Hematopoietic multipotent progenitor cell treated with erythropoietin and hydrocortisone succinate and interleukin-3 and kit ligand, for 15 days (in vitro differentiated cells): ENCODE measurements at regions not wholly inside any gene's neighbourhood (a gene's known extent, or its start where the extent isn't known, plus 50 kb on each side); places are given as distances from the start of the nearest gene placed in this dataset.

Experiments
- DNase-seq: peaks from one replicate; pipeline ENCODE4 v3.0.0-alpha.2; 2015; ENCODE audit warnings: low spot score

DNA sequence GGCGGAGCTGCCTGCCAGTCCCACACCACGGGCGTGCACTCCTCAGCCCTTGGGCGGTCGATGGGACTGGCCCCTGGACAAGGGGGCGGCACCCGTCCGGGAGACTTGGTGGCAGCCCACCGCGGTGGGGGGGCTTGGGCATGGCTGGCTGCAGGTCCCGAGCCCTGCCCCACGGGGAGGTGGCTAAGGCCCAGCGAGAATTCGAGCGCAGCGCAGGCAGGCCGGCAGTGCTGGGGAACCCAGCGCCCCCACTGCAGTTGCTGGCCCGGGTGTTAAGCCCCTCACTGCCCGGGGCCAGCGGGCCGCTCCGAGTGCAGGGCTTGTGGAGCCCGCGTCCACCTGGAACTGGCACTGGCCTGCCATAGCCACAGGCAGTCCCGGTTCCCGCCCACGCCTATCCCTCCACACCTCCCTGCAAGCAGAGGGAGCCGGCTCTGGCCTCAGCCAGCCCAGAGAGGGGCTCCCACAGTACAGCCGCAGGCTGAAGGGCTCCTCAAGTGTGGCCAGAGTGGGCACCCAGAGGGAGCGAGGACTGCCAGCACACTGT, 742.9 kb upstream of the DDX18 start:
- DNase-seq = no peak

DNA sequence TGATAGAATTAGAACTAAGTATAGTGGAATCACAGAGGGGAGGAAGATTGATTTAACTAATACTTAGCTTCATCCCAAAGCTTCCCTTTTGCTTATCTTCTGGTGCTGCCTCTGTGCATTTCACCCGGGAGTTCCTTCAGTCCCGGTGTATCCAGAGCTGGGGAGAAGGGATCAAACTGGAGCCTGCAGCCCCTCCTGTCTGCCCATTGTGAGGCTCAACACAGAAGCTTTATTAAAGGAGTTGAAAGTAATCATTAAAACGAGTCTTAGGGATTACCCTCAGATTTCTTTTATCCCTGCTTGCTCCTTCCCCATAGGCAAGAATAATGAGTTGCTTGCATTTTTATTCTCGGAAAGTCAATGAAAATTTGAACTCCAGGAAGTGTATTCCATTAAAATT, 739.7 kb upstream of the DDX18 start:
- no peak for DNase-seq

DNA sequence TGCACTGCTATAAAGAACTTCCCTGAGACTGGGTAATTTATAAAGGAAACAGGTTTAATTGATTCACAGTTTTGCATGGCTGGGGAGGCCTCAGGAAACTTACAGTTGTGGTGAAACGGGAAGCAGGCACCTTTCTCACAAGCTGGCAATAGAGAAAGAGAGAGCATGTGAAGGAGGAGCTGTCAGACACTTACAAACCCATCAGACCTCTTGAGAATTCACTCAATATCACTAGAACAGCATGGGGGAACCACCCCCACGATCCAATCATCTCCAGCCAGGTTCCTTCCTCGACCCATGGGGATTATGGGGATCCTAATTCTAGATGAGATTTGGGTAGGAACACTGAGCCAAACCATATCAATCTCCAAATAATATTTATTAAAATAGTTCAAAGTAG, 729.2 kb upstream of the DDX18 start:
- DNase-seq = no peak

DNA sequence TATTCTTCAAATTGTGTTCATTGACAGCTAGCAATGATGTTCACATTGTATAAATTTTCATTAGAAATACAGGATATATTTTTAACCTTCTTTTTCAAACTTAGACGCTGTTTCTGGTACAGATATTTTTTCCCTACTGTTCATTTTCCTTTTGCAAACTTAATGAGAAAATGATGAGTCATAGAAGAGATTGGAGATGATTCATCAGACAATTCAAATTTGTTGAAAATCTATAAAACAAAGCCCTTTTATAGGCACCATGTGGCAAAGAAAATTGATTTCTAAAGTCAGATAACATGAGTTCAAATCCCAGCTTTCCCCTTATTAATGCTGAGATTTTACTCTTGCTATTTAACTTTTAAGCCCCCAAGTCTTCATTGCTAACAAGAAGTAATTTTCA, 728.8 kb upstream of the DDX18 start:
- DNase-seq = no peak

DNA sequence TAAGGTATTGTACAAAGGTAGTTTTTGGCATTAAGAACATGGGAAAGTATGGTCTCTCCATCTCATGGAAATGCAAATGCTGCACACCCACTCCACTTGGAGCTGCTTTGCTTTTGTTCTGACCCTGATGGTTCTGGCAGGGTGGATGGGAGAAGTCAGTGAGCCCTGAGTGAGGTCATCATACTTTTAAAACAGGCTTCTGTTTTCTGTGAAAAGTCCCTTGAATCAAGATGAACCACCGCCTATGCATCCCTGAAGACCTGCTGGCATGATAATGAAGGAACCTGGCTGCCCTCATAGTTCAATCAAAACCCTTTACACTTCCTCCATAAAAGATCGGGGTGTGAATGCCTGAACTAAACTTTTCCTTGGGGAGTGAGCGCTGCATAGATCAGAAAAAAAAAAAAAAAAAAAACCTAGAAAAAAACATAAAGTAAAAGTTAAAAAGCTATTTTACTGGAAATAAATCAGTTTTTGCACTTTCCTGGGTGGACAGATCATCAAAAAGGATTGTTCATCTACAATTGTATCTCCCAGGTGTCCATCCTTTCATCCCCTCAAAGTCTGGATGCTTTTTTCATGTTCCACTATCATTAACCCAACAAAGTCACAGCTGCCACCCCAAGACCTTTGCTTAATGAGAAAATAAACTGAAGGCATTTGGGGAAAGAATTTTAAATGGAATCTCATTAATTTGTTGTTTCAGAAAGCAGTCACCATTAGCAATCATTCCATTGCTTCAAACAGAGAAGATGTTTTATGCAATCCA, 728.1 kb upstream of the DDX18 start:
- no peak for DNase-seq

DNA sequence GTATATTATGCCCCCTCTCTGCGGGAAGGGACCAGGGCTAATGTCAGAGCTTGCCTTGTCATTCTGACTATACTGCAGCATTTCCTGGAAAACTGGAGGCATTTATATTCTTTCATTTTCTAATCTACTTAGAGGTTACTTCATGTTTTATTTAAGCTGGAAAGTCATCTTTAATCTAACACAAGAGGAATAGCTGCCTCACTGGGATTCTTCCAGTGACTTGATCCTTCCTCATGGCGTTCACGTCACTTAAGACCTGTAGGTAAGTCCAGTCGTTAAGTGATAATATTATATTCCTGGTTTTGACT, 727.6 kb upstream of the DDX18 start:
- DNase-seq = no peak

DNA sequence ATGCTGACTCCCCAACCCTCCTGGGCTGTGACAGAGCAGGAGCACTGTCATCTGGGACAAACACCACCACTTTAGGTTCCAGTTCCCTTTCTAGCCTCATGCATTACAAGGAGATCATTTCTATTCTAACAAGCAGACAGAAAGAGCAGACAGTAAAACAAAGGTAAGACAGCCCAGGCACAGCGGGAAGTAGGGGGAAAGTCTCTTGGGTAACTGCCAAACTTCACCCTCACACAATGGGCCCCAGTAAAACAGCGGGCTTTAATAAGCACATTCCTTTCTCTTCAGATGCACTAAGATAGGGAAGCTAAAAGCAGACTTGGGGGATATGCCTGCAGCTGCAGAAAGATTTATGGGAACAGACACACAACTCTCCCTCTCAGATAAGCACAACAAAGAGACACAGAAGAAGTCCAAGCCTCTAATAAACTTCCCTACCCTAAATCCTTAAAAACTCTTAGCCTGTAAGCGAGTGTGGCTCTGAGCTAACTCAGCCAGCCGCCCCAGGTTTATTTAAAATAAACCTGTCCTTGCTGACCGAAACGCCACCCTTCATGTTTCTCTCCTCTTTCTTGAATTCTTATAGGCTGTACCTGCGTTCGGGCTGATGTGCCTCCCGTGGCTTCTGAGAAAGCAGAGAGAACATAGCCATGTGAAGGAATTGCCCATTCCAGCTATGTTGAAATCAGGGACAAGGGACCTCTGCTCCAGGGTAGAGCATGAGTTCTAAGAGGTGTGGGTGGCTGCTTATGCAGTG, 726.8 kb upstream of the DDX18 start:
- no peak for DNase-seq

DNA sequence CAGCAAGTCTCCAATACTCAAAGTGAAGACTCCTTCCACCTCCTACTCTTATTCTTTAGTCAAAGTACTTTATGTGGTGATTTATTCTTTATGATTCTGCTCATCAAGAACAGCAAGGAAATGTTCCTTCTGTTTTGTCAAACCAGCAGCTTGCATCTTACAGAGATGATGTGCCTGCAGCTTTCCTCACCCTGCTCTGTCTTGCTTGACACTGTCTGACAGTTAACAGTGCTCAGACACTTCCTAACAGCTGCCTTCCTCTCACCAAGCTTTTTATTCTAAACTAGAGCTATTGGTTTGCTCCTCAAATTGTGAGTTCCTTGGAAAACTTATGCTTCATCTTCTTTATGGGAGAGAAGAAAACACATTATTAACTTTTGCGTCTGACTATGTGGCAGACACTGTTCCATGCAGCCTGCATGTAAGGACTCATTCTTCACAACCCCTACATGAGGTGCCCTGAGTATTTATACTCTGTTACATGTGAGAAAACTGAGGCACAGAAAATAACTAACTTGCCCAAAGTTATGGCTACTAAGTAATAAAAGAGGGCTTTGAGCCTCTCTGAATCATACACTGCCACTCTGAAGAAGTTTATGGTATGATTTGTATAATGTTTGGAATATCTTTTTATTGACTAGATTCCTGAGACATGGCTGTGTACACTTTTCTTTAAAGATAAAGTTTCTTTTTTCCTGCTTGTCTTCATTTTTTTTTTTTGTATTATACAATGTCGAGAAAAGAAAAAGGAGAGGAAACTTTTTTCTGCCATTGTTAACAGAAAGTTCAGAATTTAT, 723.3 kb upstream of the DDX18 start:
- no peak for DNase-seq

DNA sequence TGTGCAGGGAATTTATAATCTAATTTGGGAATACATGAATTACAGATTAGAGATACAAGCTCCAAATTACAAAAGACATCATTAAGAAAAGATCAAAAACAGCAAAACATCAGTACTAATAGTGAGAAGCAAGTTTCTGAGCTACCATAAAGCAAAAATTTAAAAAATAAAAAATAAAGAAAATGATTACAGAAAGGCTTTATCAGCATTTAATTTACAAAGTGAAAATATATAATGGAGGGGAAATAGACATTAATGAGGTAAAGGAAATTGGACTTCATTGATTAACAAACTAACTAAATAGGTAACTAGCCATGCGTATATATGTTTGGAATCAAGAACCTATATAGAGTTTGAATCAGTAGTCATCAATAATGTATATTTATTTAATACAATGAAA, 712.9 kb upstream of the DDX18 start:
- no peak for DNase-seq

DNA sequence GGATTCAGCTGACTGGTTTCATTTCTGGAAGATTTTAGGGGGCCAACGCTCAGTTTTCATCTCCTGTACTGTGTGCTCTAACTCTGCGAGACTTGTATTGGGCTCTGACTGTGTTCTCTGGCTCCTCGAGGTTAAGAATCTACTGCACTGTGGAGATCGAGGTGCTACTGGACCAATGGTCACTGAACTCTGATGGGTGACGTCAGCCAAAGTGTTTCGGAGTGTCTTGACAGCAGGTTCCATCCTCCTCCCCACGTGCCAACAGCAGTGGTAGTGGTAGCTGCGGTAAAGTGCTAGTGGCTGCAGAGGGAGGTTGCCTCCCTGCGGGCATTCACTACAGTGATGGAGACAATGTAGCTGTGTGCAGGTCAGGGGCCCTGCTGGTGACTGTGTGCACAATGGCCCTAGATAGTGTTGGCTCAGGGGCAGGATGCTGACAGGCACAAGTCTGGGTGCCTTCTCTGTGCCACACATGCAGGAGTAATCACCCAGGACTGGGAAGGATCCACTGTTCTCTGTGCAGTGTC, 705.7 kb upstream of the DDX18 start:
- no peak for DNase-seq

DNA sequence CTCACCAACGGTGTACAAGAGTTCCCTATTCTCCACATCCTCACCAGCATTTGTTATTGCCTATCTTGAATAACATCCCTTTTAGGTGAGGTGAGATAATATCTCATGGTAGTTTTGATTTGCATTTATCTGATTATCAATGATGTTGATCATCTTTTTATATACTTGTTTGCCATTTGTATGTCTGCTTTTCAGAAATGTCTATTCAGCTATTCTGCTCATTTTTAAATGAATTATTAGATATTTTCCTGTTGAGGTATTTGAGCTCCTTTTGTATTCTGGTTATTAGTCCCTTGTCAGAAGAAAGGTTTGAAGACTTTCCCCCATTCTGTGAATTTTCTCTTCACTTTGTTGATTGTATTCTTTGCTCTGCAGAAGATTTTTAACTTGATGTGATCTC, 695.5 kb upstream of the DDX18 start:
- DNase-seq = no peak

DNA sequence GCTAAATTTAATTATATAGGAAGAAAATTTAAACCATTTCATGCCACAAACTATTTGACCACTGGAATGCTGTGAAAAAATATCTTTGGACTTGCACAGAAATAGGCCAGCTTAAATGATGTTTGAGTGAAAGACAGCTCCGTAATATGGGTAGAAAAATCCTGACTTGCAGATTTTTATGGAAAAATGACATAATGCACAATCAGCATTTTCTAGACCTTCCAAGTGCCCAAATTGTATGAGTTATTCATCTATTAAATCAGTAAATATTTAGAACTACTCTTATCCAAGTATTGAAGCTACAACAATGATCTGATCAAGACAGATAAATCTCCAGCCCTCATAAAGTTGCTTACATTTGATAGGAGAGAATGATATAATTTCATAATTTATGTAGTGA, 691.1 kb upstream of the DDX18 start:
- no peak for DNase-seq

DNA sequence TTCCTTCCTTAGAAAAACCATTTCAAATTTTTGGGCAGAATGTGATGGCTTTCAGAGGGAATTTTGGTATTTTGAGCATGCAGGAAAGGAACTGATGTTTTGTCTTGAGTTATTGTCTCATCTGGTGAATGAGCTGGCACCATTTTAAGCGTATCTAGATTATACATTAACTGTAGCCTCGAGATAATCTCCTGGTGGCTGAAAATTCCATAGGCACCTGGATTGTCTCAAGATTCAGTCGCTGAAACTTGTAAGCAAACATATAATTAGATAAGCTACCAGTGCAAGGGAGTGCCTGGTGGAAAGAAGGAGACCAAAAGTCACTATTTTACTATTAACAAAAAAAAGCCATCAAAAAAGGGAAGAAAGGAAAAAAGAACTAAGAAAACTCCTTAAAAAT, 687.8 kb upstream of the DDX18 start:
- DNase-seq = no peak

DNA sequence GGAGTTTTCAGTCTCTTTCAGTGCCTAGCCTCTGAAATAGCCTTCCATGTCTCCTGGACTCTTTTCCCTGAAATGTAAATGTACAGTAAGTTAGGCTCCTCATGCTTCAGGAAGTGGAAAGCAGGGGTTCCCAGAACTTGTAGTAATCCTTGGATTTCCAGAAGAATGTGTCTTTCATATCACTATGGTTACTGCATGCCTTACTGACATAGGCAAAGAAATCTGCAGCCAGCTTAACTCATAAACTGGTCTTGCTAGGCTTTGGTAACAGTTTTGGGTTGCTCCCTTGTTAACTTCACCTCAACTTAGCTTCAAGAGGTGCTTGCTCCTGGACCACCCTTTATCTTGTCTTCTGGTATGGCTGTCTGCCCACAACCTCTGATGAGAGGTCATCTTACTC, 686.8 kb upstream of the DDX18 start:
- DNase-seq = no peak

DNA sequence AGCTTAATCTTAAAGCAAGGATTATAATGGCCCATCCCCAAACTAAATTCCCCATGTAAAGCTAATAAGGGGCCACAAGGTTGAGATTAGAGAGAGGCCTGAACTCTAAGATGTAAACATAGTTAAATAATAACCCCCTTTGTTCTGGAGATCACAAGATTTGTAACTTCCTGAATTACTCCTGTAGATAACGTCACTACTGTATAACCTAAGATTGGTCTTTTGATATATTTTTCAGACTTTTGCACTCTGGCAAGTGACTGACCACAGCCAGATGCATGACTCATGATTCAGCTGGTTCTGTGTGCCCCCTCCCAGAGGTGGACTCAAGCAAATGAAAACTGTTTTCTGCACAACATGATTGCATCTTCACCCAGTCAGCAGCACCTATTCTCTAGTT, 686.0 kb upstream of the DDX18 start:
- DNase-seq = no peak

DNA sequence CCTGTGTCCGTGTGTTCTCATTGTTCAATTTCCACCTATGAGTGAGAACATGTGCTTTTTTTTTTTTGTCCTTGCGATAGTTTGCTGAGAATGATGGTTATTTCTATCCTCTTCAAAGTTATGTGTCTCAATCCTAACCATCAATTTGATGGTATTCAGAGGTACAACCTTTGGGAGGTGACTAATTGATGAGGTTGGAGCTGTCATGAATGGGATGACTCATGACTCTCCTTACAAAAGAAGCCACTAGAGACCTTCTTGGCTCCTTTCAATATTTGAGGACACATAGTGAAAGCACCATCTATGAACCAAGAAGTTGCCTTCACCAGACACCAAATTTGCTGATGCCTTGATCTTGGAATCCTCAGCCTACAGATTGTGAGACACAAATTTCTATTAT, 677.1 kb upstream of the DDX18 start:
- no peak for DNase-seq

DNA sequence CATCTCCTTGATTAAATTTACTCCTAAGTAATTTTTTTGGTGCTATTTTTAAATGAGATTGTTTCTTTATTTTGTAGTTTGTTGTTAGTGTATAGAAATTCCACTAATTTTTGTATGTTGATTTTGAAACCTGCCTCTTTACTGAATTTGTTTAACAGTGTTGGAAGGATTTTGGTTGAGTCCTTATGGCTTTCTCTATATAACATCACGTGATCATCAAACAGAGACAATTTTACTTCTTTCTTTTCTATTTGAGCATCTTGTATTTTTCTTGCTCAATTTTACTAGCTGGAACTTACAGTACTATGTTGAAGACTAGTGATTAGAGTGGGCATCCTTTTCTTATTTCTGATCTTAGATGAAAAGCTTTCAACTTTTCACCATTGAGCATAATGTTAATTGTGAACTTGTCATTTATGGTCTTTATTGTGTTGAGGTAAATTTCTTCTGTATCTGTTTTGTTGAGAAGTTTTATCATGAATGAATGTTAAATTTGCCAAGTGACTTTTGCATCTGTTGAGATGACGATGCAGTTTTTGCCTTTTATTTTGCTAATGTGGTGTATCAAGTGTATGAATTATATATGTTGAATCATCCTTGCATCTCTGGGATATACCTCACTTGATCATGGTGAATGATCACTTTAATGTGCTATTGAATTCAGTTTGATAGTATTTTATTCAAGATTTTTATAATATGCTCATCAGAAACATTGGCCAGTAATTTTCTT, 645.3 kb upstream of the DDX18 start:
- DNase-seq = no peak

DNA sequence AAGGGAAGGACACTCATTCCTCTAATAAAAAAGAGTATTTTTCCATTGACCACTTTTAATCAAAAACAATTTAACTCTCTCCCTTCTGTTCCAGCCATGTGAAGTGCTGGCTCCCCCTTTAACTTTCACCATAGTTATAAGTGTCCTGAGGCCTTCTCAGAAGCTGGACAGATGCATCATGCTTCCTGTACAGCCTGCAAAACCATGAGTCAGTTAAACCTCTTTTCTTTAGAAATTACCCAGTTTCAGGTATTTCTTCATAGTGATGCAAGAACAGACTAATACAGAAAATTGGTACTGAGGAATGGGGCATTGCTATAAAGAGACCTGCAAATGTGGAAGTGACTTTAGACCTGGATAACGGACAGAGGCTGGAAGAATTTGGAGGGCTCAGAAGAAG, 643.6 kb upstream of the DDX18 start:
- DNase-seq = no peak

DNA sequence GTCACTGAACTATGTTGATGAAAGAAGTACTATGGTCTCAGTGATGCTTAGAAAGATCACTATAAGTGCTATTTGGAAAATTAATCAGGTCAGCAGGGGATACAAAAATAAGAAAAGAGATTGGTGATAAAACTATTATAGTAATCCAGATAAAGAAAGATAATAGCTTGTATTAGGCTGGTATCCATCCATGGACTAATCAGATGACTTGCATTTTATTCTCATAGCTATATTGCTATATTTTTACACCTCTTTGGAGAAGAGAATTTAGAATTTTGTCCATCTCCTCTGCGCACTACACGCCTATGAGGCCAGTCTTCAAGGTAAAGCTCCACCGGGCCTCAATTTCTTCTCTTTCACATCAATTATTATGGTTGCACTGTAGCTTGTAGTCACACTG, 635.1 kb upstream of the DDX18 start:
- no peak for DNase-seq

DNA sequence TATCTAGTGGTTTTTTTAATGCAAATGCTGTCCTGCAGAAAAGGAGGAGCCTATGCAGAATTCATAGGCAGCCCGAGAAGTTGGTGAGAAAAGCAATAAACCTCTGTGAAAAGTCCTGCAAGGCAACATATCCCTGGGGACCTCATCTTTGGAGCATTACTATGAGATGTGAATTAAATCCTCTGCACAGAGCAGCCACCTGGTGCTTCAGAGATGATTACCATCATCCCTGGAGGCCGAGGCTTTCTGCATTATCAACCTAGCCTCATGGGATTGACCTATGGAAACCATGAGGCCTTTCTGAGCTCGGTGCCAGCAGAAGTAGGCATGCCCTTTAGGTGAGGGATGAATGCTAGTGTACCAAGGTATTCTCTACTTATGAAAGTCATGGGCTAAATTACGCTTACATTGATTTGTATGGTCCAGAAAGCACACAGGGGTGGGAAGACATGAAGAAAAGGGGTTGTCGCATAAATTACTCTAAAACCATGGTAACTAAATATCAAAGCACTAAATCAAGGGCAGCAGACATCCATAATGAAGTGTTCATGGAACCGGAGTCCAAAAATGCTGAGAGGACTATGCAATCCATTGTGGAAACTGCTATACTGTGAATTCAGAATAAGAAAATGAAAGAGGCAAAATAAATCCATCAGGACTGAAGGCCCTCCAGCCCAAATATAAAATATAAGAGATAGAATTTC, 623.5 kb upstream of the DDX18 start:
- DNase-seq = no peak

DNA sequence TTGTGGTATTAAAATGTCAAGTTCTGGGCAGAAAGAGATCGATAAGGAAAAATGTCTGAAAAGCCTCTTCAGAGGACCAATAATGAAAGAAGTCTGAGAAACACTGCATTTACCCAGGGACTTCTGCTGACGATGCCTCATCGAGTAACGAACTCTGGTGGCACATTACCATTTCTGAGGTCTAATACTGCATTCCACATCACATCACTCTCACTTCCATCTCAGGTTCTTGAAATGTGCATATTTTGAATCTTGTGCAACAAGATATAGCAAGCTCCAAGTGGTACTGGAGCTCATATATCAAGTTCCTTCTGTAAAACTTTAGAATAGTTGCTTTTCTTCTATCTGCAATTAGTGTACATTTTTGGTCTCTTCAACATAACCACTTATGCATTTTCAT, 619.1 kb upstream of the DDX18 start:
- no peak for DNase-seq
